ENCODE measurements at regions not wholly inside any gene's neighbourhood (a gene's known extent, or its start where the extent isn't known, plus 50 kb on each side); places are given as distances from the start of the nearest gene placed in this dataset.

DNA sequence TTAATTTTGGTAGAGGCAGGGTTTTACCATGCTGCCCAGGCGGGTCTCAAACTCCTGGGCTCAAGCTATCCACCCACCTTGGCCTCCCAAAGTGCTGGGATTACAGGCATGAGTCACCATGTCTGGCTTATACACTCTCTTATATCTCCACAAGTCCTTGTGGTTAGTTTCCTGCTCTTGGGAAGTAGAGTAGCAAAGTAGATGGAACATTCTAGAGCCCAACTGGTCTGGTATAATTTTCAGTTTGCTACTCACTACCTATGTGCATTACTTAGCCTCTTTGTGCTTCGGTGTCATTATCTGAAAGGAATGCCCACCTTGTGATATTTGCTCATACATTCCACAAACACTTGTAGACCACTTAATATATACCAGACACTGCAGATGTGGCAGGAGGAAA, 96.6 kb upstream of the IPO9 start:
- TF ChIP-seq, protein P1, sequence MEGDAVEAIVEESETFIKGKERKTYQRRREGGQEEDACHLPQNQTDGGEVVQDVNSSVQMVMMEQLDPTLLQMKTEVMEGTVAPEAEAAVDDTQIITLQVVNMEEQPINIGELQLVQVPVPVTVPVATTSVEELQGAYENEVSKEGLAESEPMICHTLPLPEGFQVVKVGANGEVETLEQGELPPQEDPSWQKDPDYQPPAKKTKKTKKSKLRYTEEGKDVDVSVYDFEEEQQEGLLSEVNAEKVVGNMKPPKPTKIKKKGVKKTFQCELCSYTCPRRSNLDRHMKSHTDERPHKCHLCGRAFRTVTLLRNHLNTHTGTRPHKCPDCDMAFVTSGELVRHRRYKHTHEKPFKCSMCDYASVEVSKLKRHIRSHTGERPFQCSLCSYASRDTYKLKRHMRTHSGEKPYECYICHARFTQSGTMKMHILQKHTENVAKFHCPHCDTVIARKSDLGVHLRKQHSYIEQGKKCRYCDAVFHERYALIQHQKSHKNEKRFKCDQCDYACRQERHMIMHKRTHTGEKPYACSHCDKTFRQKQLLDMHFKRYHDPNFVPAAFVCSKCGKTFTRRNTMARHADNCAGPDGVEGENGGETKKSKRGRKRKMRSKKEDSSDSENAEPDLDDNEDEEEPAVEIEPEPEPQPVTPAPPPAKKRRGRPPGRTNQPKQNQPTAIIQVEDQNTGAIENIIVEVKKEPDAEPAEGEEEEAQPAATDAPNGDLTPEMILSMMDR (conservative IDR thresholded peaks at IDR 0.05) = no peak
- no peak for TF ChIP-seq ZFX (IDR thresholded peaks at IDR 0.05)

Measured in C4-2B (cell line).